Stimulated activated naive CD8-positive, alpha-beta T cell treated with anti-CD3 and anti-CD28 coated beads, Interleukin-15, amount 100 ng/mL, for 72 hours (primary cell): ENCODE measurements at regions not wholly inside any gene's neighbourhood (a gene's known extent, or its start where the extent isn't known, plus 50 kb on each side); places are given as distances from the start of the nearest gene placed in this dataset.
"Not testable (repeated sequence)": the region's sequence is repeated elsewhere in the genome, so short reads cannot be mapped to it uniquely, and the experiment has no call there.

Experiments used
- ATAC-seq: fragments of 150-1000 bp; cut with Tn5 transposase; 2 replicates; pipeline ENCODE4 v1.10.0; 2021; ENCODE audit warnings: mild to moderate bottlenecking, moderate library complexity
- DNase-seq, 2 donors: peaks; one replicate each; pipeline ENCODE4 v3.0.0; 2021 to 2022
- H3K27ac Mint-ChIP-seq, 2 donors: one replicate each; pipeline ENCODE4 v1.8.0; 2022; ENCODE audit warnings: mild to moderate bottlenecking in 2 of 2, mixed read lengths in 2 of 2, moderate library complexity in 2 of 2
- H3K27me3 Mint-ChIP-seq: one replicate; pipeline ENCODE4 v1.8.0; 2022; ENCODE audit warnings: mixed read lengths
- H3K4me1 Mint-ChIP-seq: one replicate; pipeline ENCODE4 v1.8.0; 2022; ENCODE audit warnings: mild to moderate bottlenecking, mixed read lengths
- H3K4me3 Mint-ChIP-seq, 2 donors: one replicate each; pipeline ENCODE4 v1.8.0; 2022; ENCODE audit warnings: mild to moderate bottlenecking in 2 of 2, mixed read lengths in 2 of 2, moderate library complexity in 1 of 2
- H3K9me3 Mint-ChIP-seq, 2 donors: one replicate each; pipeline ENCODE4 v1.8.0; 2022; ENCODE audit warnings: mixed read lengths in 2 of 2

GRCh38 chr14:23727566-23728335, 91.6 kb downstream of the DHRS2 start:
- ATAC-seq = peak; percentile 62
- DNase-seq = no peak
- H3K4me3 Mint-ChIP-seq = no peak overlapping the region
- H3K9me3 Mint-ChIP-seq = no peaks in the 10 kb centered on the region
- no peaks in the 10 kb centered on the region for H3K4me1 Mint-ChIP-seq
- H3K27ac Mint-ChIP-seq = no peak overlapping the region
- no peaks in the 10 kb centered on the region for H3K27me3 Mint-ChIP-seq

- H3K4me3 Mint-ChIP-seq = no peak overlapping the region
- peak overlapping the region in 1 of 2 donors; percentile 6 for H3K27ac Mint-ChIP-seq
- H3K4me1 Mint-ChIP-seq = no peaks in the 10 kb centered on the region
- no peaks in the 10 kb centered on the region for H3K27me3 Mint-ChIP-seq
- ATAC-seq = no peak
- DNase-seq = no peak
- no peaks in the 10 kb centered on the region for H3K9me3 Mint-ChIP-seq
These were observed 92.6 kb downstream of the DHRS2 start for GRCh38 chr14:23728791-23729190.

- no peak overlapping the region for H3K4me3 Mint-ChIP-seq
These were observed 93.7 kb downstream of the DHRS2 start for GRCh38 chr14:23729720-23730387.

GRCh38 chr14:23735394-23735793, 99.2 kb downstream of the DHRS2 start:
- DNase-seq (no peak), ATAC-seq (no peak)
- Mint-ChIP-seq H3K4me3 (no peak overlapping the region), H3K27ac (no peak overlapping the region), H3K27me3 (no peaks in the 10 kb centered on the region), H3K9me3 (peaks cover 11 to 18% of the 10 kb centered on the region in 2 donors), H3K4me1 (no peaks in the 10 kb centered on the region)

More at GRCh38 chr14:23729720-23730387, 93.7 kb downstream of the DHRS2 start:
- Mint-ChIP-seq H3K9me3 (no peaks in the 10 kb centered on the region), H3K4me1 (no peaks in the 10 kb centered on the region), H3K27me3 (no peaks in the 10 kb centered on the region), H3K27ac (no peak overlapping the region)
- DNase-seq (no peak), ATAC-seq (peak; percentile 26)

GRCh38 chr14:23744368-23744767, 108.2 kb downstream of the DHRS2 start:
- not testable (repeated sequence) for H3K4me3 Mint-ChIP-seq, H3K4me1 Mint-ChIP-seq, ATAC-seq, DNase-seq, H3K27ac Mint-ChIP-seq
- peaks cover 5 to 22% of the 10 kb centered on the region in 2 donors for H3K9me3 Mint-ChIP-seq
- H3K27me3 Mint-ChIP-seq = peaks cover 26% of the 10 kb centered on the region

- no peak overlapping the region for H3K27ac Mint-ChIP-seq
These were observed 114.2 kb downstream of the DHRS2 start for GRCh38 chr14:23750357-23750756.

GRCh38 chr14:23751616-23752015, 115.5 kb downstream of the DHRS2 start:
- Mint-ChIP-seq H3K9me3 (no peaks in the 10 kb centered on the region), H3K27me3 (peaks cover 49% of the 10 kb centered on the region), H3K4me3 (no peak overlapping the region), H3K27ac (no peak overlapping the region), H3K4me1 (no peaks in the 10 kb centered on the region)
- DNase-seq (no peak), ATAC-seq (no peak)

More at GRCh38 chr14:23750357-23750756, 114.2 kb downstream of the DHRS2 start:
- Mint-ChIP-seq H3K4me1 (peaks cover 6% of the 10 kb centered on the region), H3K27me3 (peaks cover 38% of the 10 kb centered on the region), H3K9me3 (no peaks in the 10 kb centered on the region), H3K4me3 (no peak overlapping the region)
- DNase-seq = no peak
- ATAC-seq = no peak

- ATAC-seq (no peak), DNase-seq (no peak)
- Mint-ChIP-seq H3K27ac (no peak overlapping the region), H3K4me1 (no peaks in the 10 kb centered on the region), H3K9me3 (no peaks in the 10 kb centered on the region), H3K4me3 (no peak overlapping the region), H3K27me3 (peaks cover 34% of the 10 kb centered on the region)
These were observed 127.2 kb downstream of the DHRS2 start for GRCh38 chr14:23763394-23763793.

GRCh38 chr14:23766737-23767401, 130.7 kb downstream of the DHRS2 start:
- no peak for DNase-seq
- peaks cover 24% of the 10 kb centered on the region for H3K27me3 Mint-ChIP-seq
- no peaks in the 10 kb centered on the region for H3K9me3 Mint-ChIP-seq
- H3K4me3 Mint-ChIP-seq = no peak overlapping the region
- no peak overlapping the region for H3K27ac Mint-ChIP-seq
- no peaks in the 10 kb centered on the region for H3K4me1 Mint-ChIP-seq
- ATAC-seq = no peak

- H3K27ac Mint-ChIP-seq, H3K4me1 Mint-ChIP-seq, DNase-seq, H3K9me3 Mint-ChIP-seq, H3K4me3 Mint-ChIP-seq, ATAC-seq: not testable (repeated sequence)
- peaks cover 35% of the 10 kb centered on the region for H3K27me3 Mint-ChIP-seq
These were observed 133.1 kb downstream of the DHRS2 start for GRCh38 chr14:23769221-23769728.

GRCh38 chr14:23773981-23774380, 137.8 kb downstream of the DHRS2 start:
- Mint-ChIP-seq H3K27ac (no peak overlapping the region), H3K4me1 (no peaks in the 10 kb centered on the region), H3K4me3 (no peak overlapping the region), H3K9me3 (no peaks in the 10 kb centered on the region), H3K27me3 (peaks cover 41% of the 10 kb centered on the region)
- DNase-seq (no peak), ATAC-seq (no peak)

GRCh38 chr14:23776296-23776695, 140.1 kb downstream of the DHRS2 start:
- Mint-ChIP-seq H3K9me3 (no peaks in the 10 kb centered on the region), H3K4me1 (no peaks in the 10 kb centered on the region), H3K27ac (no peak overlapping the region), H3K27me3 (peaks cover 60% of the 10 kb centered on the region), H3K4me3 (no peak overlapping the region)
- no peak for DNase-seq
- ATAC-seq = no peak

- ATAC-seq (no peak), DNase-seq (no peak)
- Mint-ChIP-seq H3K9me3 (no peaks in the 10 kb centered on the region), H3K27me3 (peaks cover 33% of the 10 kb centered on the region), H3K4me1 (no peaks in the 10 kb centered on the region), H3K27ac (no peak overlapping the region), H3K4me3 (no peak overlapping the region)
These were observed 149.0 kb downstream of the DHRS2 start for GRCh38 chr14:23785208-23785607.

GRCh38 chr14:23787436-23787835, 151.3 kb downstream of the DHRS2 start:
- DNase-seq (no peak), ATAC-seq (no peak)
- H3K4me1 Mint-ChIP-seq = no peaks in the 10 kb centered on the region
- H3K4me3 Mint-ChIP-seq = no peak overlapping the region
- H3K9me3 Mint-ChIP-seq = no peaks in the 10 kb centered on the region
- H3K27me3 Mint-ChIP-seq = peaks cover 24% of the 10 kb centered on the region
- H3K27ac Mint-ChIP-seq = no peak overlapping the region

GRCh38 chr14:23789696-23790095, 153.5 kb downstream of the DHRS2 start:
- Mint-ChIP-seq H3K4me1 (no peaks in the 10 kb centered on the region), H3K27me3 (peaks cover 24% of the 10 kb centered on the region), H3K4me3 (no peak overlapping the region), H3K27ac (no peak overlapping the region), H3K9me3 (no peaks in the 10 kb centered on the region)
- DNase-seq = no peak
- ATAC-seq = no peak

GRCh38 chr14:23793532-23793931, 157.4 kb downstream of the DHRS2 start:
- H3K4me3 Mint-ChIP-seq = no peak overlapping the region
- no peak for ATAC-seq
- no peak for DNase-seq
- peaks cover 16% of the 10 kb centered on the region for H3K27me3 Mint-ChIP-seq
- no peaks in the 10 kb centered on the region for H3K4me1 Mint-ChIP-seq
- H3K27ac Mint-ChIP-seq = no peak overlapping the region
- H3K9me3 Mint-ChIP-seq = no peaks in the 10 kb centered on the region
